ENCODE measurements at regions not wholly inside any gene's neighbourhood (a gene's known extent, or its start where the extent isn't known, plus 50 kb on each side); places are given as distances from the start of the nearest gene placed in this dataset.

- no peaks in the 10 kb centered on the region for H3K4me1 ChIP-seq (ENCODE audit: control insufficient read depth in 2 of 3, insufficient read depth in 2 of 3, low read depth in 1 of 3, low read length in 3 of 3)
- no peak for DNase-seq
- no peaks in the 10 kb centered on the region for H3K36me3 ChIP-seq (ENCODE audit: control insufficient read depth in 2 of 3, insufficient read depth in 3 of 3, low read length in 3 of 3)
- no peak for FAIRE-seq
- intact Hi-C loops (cut with DNase I) = no loop called here
- H3K4me3 ChIP-seq (ENCODE audit: low read length in 3 of 3) = no peak overlapping the region
- no peaks in the 10 kb centered on the region for H3K27me3 ChIP-seq (ENCODE audit: control insufficient read depth, insufficient read depth, low read length)
- no peak overlapping the region for H3K9ac ChIP-seq (ENCODE audit: low read length in 3 of 3)
- H3K27ac ChIP-seq (ENCODE audit: low read depth in 2 of 2, low read length in 2 of 2) = no peak overlapping the region
- no peak for TF ChIP-seq CTCF (IDR thresholded peaks at IDR 0.05; ENCODE audit: borderline replicate concordance, extremely low read depth, insufficient read depth)
- no peaks in the 10 kb centered on the region for H3K9me3 ChIP-seq (ENCODE audit: control insufficient read depth in 2 of 3, insufficient read depth in 1 of 3, low read length in 3 of 3)
These were observed 476.5 kb downstream of the KCNT2 start for GRCh38 chr1:196131691-196132090.

GRCh38 chr1:196128835-196129234, 479.4 kb downstream of the KCNT2 start:
- Histone ChIP-seq H3K9me3 (ENCODE audit: control insufficient read depth in 2 of 3, insufficient read depth in 1 of 3, low read length in 3 of 3) (no peaks in the 10 kb centered on the region), H3K4me3 (ENCODE audit: low read length in 3 of 3) (no peak overlapping the region), H3K36me3 (ENCODE audit: control insufficient read depth in 2 of 3, insufficient read depth in 3 of 3, low read length in 3 of 3) (no peaks in the 10 kb centered on the region), H3K9ac (ENCODE audit: low read length in 3 of 3) (no peak overlapping the region), H3K4me1 (ENCODE audit: control insufficient read depth in 2 of 3, insufficient read depth in 2 of 3, low read depth in 1 of 3, low read length in 3 of 3) (no peaks in the 10 kb centered on the region), H3K27me3 (ENCODE audit: control insufficient read depth, insufficient read depth, low read length) (no peaks in the 10 kb centered on the region), H3K27ac (ENCODE audit: low read depth in 2 of 2, low read length in 2 of 2) (no peak overlapping the region)
- DNase-seq (no peak), FAIRE-seq (no peak)
- intact Hi-C loops (cut with DNase I) = no loop called here
- TF ChIP-seq CTCF (IDR thresholded peaks at IDR 0.05; ENCODE audit: borderline replicate concordance, extremely low read depth, insufficient read depth) = no peak

GRCh38 chr1:196121181-196121580, 487.1 kb downstream of the KCNT2 start:
- no peak overlapping the region for H3K4me3 ChIP-seq (ENCODE audit: low read length in 3 of 3)
- no peak overlapping the region for H3K9ac ChIP-seq (ENCODE audit: low read length in 3 of 3)
- intact Hi-C loops (cut with DNase I) = no loop called here
- no peaks in the 10 kb centered on the region for H3K9me3 ChIP-seq (ENCODE audit: control insufficient read depth in 2 of 3, insufficient read depth in 1 of 3, low read length in 3 of 3)
- H3K27ac ChIP-seq (ENCODE audit: low read depth in 2 of 2, low read length in 2 of 2) = no peak overlapping the region
- FAIRE-seq = no peak
- no peaks in the 10 kb centered on the region for H3K27me3 ChIP-seq (ENCODE audit: control insufficient read depth, insufficient read depth, low read length)
- no peaks in the 10 kb centered on the region for H3K36me3 ChIP-seq (ENCODE audit: control insufficient read depth in 2 of 3, insufficient read depth in 3 of 3, low read length in 3 of 3)
- peaks cover 0 to 3% (median 2%) of the 10 kb centered on the region in 3 donors for H3K4me1 ChIP-seq (ENCODE audit: control insufficient read depth in 2 of 3, insufficient read depth in 2 of 3, low read depth in 1 of 3, low read length in 3 of 3)
- TF ChIP-seq CTCF (IDR thresholded peaks at IDR 0.05; ENCODE audit: borderline replicate concordance, extremely low read depth, insufficient read depth) = no peak
- DNase-seq = no peak

GRCh38 chr1:196115646-196116045, 492.6 kb downstream of the KCNT2 start:
- Histone ChIP-seq H3K4me1 (ENCODE audit: control insufficient read depth in 2 of 3, insufficient read depth in 2 of 3, low read depth in 1 of 3, low read length in 3 of 3) (peaks cover 0 to 3% (median 2%) of the 10 kb centered on the region in 3 donors), H3K27me3 (ENCODE audit: control insufficient read depth, insufficient read depth, low read length) (no peaks in the 10 kb centered on the region), H3K4me3 (ENCODE audit: low read length in 3 of 3) (no peak overlapping the region), H3K9me3 (ENCODE audit: control insufficient read depth in 2 of 3, insufficient read depth in 1 of 3, low read length in 3 of 3) (no peaks in the 10 kb centered on the region), H3K27ac (ENCODE audit: low read depth in 2 of 2, low read length in 2 of 2) (peak overlapping the region in 1 of 2 donors; percentile 59), H3K36me3 (ENCODE audit: control insufficient read depth in 2 of 3, insufficient read depth in 3 of 3, low read length in 3 of 3) (no peaks in the 10 kb centered on the region), H3K9ac (ENCODE audit: low read length in 3 of 3) (no peak overlapping the region)
- TF ChIP-seq CTCF (IDR thresholded peaks at IDR 0.05; ENCODE audit: borderline replicate concordance, extremely low read depth, insufficient read depth) = no peak
- intact Hi-C loops (cut with DNase I) = no loop called here
- DNase-seq (peak in 4 of 5 donors; percentile 11 to 71 (median 28)), FAIRE-seq (peak; percentile 70)

Measured in kidney (tissue), 13 donors.